PC-3 (cell line): ENCODE measurements at regions not wholly inside any gene's neighbourhood (a gene's known extent, or its start where the extent isn't known, plus 50 kb on each side); places are given as distances from the start of the nearest gene placed in this dataset.

Experiments
- ATAC-seq: fragments of 200-7000 bp; cut with Tn5 transposase; 2 replicates; pipeline ENCODE4 v1.9.1; 2020; ENCODE audit warnings: mild to moderate bottlenecking, moderate library complexity
- BruUV-seq: library from RNA; stranded (reverse); fragments of 400-500 nt; replicated peaks from 2 replicates; lab custom pipeline; 2021; lab: Mats Ljungman, UMichigan
- CTCF ChIA-PET: fragments of 300-600 bp; sonication (Branson Sonifier 250); formaldehyde crosslinking; loops from one replicate; lab custom pipeline; 2022; ENCODE audit warnings: antibody characterized with exemption; lab: Charles Lee
- POLR2A ChIA-PET: fragments of 300-600 bp; sonication (Branson Sonifier 250); formaldehyde crosslinking; loops from one replicate; lab custom pipeline; 2022; ENCODE audit warnings: antibody characterized with exemption; ENCODE audit not compliant: unreplicated experiment; lab: Charles Lee
- DNase-seq: peaks from one replicate; pipeline ENCODE4 v3.0.0-alpha.2; 2015
- H2AFZ ChIP-seq: fragments of 300-600 bp; sonication (generic); 2 replicates; pipeline ENCODE4 v1.6.0; 2016; ENCODE audit warnings: antibody characterized with exemption, low read length
- H3F3A ChIP-seq: fragments of 300-600 bp; sonication (generic); one replicate; pipeline ENCODE4 v1.6.0; 2017; ENCODE audit warnings: antibody characterized with exemption, low read length, control low read depth, mild to moderate bottlenecking; ENCODE audit not compliant: unreplicated experiment
- H3K27ac ChIP-seq: fragments of 300-600 bp; sonication (generic); 2 replicates; pipeline ENCODE4 v1.5.1; 2016; ENCODE audit warnings: mild to moderate bottlenecking, low read length
- H3K27me3 ChIP-seq: fragments of 300-600 bp; sonication (generic); 2 replicates; pipeline ENCODE4 v1.6.1; 2016; ENCODE audit warnings: low read length, mixed read lengths
- H3K36me3 ChIP-seq: fragments of 300-600 bp; sonication (generic); 2 replicates; pipeline ENCODE4 v1.6.1; 2016; ENCODE audit warnings: low read depth, mixed run types, low read length, mixed read lengths
- H3K4me1 ChIP-seq: fragments of 300-600 bp; sonication (generic); 2 replicates; pipeline ENCODE4 v1.5.1; 2016; ENCODE audit warnings: low read length; ENCODE audit not compliant: insufficient read depth
- H3K4me2 ChIP-seq: fragments of 300-600 bp; sonication (generic); 2 replicates; pipeline ENCODE4 v1.6.0; 2016; ENCODE audit warnings: low read length
- H3K4me3 ChIP-seq: fragments of 300-600 bp; sonication (generic); 2 replicates; pipeline ENCODE4 v1.5.1; 2016; ENCODE audit warnings: mild to moderate bottlenecking, low read length, mixed read lengths
- H3K79me2 ChIP-seq: fragments of 300-600 bp; sonication (generic); 2 replicates; pipeline ENCODE4 v1.6.1; 2017; ENCODE audit warnings: low read length, mixed read lengths
- H3K9ac ChIP-seq: fragments of 300-600 bp; sonication (generic); 2 replicates; pipeline ENCODE4 v1.6.0; 2016; ENCODE audit warnings: mild to moderate bottlenecking, low read length
- H3K9me2 ChIP-seq: fragments of 300-600 bp; sonication (generic); replicated peaks from 2 replicates; pipeline ENCODE4 v1.6.1; 2016; ENCODE audit warnings: mixed run types, low read length, mixed read lengths
- H3K9me3 ChIP-seq: fragments of 300-600 bp; sonication (generic); 2 replicates; pipeline ENCODE4 v1.6.1; 2016; ENCODE audit warnings: low read length, mixed read lengths
- H4K20me1 ChIP-seq: fragments of 300-600 bp; sonication (generic); 2 replicates; pipeline ENCODE4 v1.6.1; 2016; ENCODE audit warnings: low read length, mixed read lengths
- EZH2 ChIP-seq: fragments of 300-600 bp; sonication (generic); IDR thresholded peaks from one replicate; pipeline ENCODE4 v1.6.1; 2017; ENCODE audit warnings: antibody characterized with exemption, mild to moderate bottlenecking, low read length; ENCODE audit not compliant: unreplicated experiment
- EZH2phosphoT487 ChIP-seq: fragments of 300-600 bp; sonication (generic); IDR thresholded peaks from 2 replicates; pipeline ENCODE4 v1.6.1; 2018; ENCODE audit warnings: mild to moderate bottlenecking, antibody characterized with exemption, low read length, borderline replicate concordance
- intact Hi-C: fragments of 100-400 bp; cut with micrococcal nuclease; formaldehyde crosslinking; loops from 2 replicates; pipeline ENCODE4 v1.9.0; 2023
- TF ChIP-seq, protein P1 (sequence below): fragments of 300-600 bp; sonication (generic); conservative IDR thresholded peaks from 2 replicates; pipeline ENCODE4 v1.5.1; 2017; ENCODE audit warnings: antibody characterized with exemption, low read depth, mild to moderate bottlenecking, low read length

GRCh38 chr2:43131051-43131889, 95.1 kb downstream of the ZFP36L2 start:
- intact Hi-C loops, result loop anchor here (1.0 to 10.0 kb wide), 7 partner anchors 56 to 414 kb away; no protein-coding TSS in a partner anchor
- Histone ChIP-seq H3K4me2 (peak overlapping the region; percentile 72), H3K9me2 (no peaks in the 10 kb centered on the region), H3K27me3 (no peaks in the 10 kb centered on the region), H2AFZ (peak overlapping the region; percentile 63; the same call in 1 of the 2 replicates), H3K9me3 (no peaks in the 10 kb centered on the region), H3K36me3 (no peaks in the 10 kb centered on the region), H4K20me1 (no peaks in the 10 kb centered on the region), H3K9ac (peak overlapping the region; percentile 37; the same call in 1 of the 2 replicates), H3K4me1 (peaks cover 23% of the 10 kb centered on the region), H3F3A (no peaks in the 10 kb centered on the region), H3K27ac (peak overlapping the region; percentile 83), H3K79me2 (no peaks in the 10 kb centered on the region), H3K4me3 (peak overlapping the region; percentile 28; the same call in 1 of the 2 replicates)
- no TSS peak for BruUV-seq
- DNase-seq, result peak; percentile 94
- peak; percentile 83 for ATAC-seq
- CTCF ChIA-PET, result interaction anchor here (0.7 to 0.9 kb wide), 2 partner anchors 91 to 144 kb away, joined by 3 to 5 read pairs; no protein-coding TSS in a partner anchor
- TF ChIP-seq EZH2 (no peak), EZH2phosphoT487 (no peak)
- TF ChIP-seq, protein P1, sequence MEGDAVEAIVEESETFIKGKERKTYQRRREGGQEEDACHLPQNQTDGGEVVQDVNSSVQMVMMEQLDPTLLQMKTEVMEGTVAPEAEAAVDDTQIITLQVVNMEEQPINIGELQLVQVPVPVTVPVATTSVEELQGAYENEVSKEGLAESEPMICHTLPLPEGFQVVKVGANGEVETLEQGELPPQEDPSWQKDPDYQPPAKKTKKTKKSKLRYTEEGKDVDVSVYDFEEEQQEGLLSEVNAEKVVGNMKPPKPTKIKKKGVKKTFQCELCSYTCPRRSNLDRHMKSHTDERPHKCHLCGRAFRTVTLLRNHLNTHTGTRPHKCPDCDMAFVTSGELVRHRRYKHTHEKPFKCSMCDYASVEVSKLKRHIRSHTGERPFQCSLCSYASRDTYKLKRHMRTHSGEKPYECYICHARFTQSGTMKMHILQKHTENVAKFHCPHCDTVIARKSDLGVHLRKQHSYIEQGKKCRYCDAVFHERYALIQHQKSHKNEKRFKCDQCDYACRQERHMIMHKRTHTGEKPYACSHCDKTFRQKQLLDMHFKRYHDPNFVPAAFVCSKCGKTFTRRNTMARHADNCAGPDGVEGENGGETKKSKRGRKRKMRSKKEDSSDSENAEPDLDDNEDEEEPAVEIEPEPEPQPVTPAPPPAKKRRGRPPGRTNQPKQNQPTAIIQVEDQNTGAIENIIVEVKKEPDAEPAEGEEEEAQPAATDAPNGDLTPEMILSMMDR, result peak; percentile 66
- POLR2A ChIA-PET, result interaction anchor here (0.6 kb wide), 1 partner anchor 51 kb away, joined by 3 read pairs; no protein-coding TSS in a partner anchor

DNA sequence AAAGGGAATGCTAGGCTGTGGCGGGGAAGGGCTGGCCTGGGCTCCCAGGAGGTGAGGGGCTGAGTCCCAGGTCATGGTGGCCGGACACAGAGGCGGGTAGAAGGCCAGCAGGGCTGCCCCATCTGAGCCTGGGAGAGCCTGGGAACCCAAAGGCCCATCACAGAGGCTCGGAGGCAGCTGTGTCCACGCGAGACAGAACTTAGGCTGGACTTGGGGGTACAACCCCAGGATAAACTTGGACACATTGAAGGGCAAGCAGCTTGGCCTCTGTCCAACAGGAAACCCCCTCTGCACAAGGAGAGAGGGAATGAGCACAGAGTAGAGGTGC, 95.9 kb downstream of the ZFP36L2 start:
- intact Hi-C loops, result loop anchor here (2.0 to 10.0 kb wide), 3 partner anchors 56 to 414 kb away; no protein-coding TSS in a partner anchor
- peak overlapping the region; percentile 83 for H3K27ac ChIP-seq
- H3K4me3 ChIP-seq, result no peak overlapping the region
- H3K9me3 ChIP-seq, result no peaks in the 10 kb centered on the region
- H3K4me2 ChIP-seq, result peak overlapping the region; percentile 37
- peak overlapping the region; percentile 10; the same call in 1 of the 2 replicates for H3K9ac ChIP-seq
- DNase-seq (no peak), ATAC-seq (no peak)
- BruUV-seq, result no TSS peak
- no peaks in the 10 kb centered on the region for H3K36me3 ChIP-seq
- no peak for TF ChIP-seq EZH2phosphoT487
- ChIA-PET CTCF (interaction anchor here (0.7 to 0.9 kb wide), 2 partner anchors 91 to 143 kb away, joined by 3 to 5 read pairs; no protein-coding TSS in a partner anchor), POLR2A (interaction anchor here (0.6 kb wide), 1 partner anchor 50 kb away, joined by 3 read pairs; no protein-coding TSS in a partner anchor)
- peaks cover 23% of the 10 kb centered on the region for H3K4me1 ChIP-seq
- no peaks in the 10 kb centered on the region for H3K27me3 ChIP-seq
- H3F3A ChIP-seq, result no peaks in the 10 kb centered on the region
- no peaks in the 10 kb centered on the region for H4K20me1 ChIP-seq
- no peak overlapping the region for H2AFZ ChIP-seq
- no peaks in the 10 kb centered on the region for H3K79me2 ChIP-seq
- no peaks in the 10 kb centered on the region for H3K9me2 ChIP-seq

- ATAC-seq (no peak), DNase-seq (no peak)
- no peak for TF ChIP-seq EZH2phosphoT487
- TF ChIP-seq, protein P1, result no peak
- TF ChIP-seq EZH2, result no peak
- CTCF ChIA-PET, result no interaction called here
- Histone ChIP-seq H3K9me2 (no peaks in the 10 kb centered on the region), H3K4me2 (peak overlapping the region; percentile 37; the same call in 1 of the 2 replicates), H3K27me3 (no peaks in the 10 kb centered on the region), H3K79me2 (no peaks in the 10 kb centered on the region), H3K27ac (peak overlapping the region; percentile 83; the same call in 1 of the 2 replicates), H3K9ac (peak overlapping the region; percentile 10; the same call in 1 of the 2 replicates), H2AFZ (no peak overlapping the region), H3K36me3 (no peaks in the 10 kb centered on the region), H4K20me1 (no peaks in the 10 kb centered on the region), H3K9me3 (no peaks in the 10 kb centered on the region), H3K4me1 (peaks cover 23% of the 10 kb centered on the region), H3K4me3 (no peak overlapping the region), H3F3A (no peaks in the 10 kb centered on the region)
- no TSS peak for BruUV-seq
- POLR2A ChIA-PET, result no interaction called here
- intact Hi-C loops, result loop anchor here (2.0 to 10.0 kb wide), 3 partner anchors 55 to 415 kb away; no protein-coding TSS in a partner anchor
These were observed 96.5 kb downstream of the ZFP36L2 start for GRCh38 chr2:43129676-43130547.
